Caco-2 (cell line): ENCODE measurements at regions not wholly inside any gene's neighbourhood (a gene's known extent, or its start where the extent isn't known, plus 50 kb on each side); places are given as distances from the start of the nearest gene placed in this dataset.

Source experiments
- BruUV-seq: library from RNA; stranded (reverse); fragments of 400-500 nt; replicated peaks from 2 replicates; lab custom pipeline; 2021; lab: Mats Ljungman, UMichigan
- CTCF ChIA-PET: fragments of 300-600 bp; sonication (Branson Sonifier 250); formaldehyde crosslinking; loops from one replicate; lab custom pipeline; 2022; ENCODE audit warnings: antibody characterized with exemption; lab: Charles Lee
- POLR2A ChIA-PET: fragments of 300-600 bp; sonication (Branson Sonifier 250); formaldehyde crosslinking; loops from one replicate; lab custom pipeline; 2022; ENCODE audit warnings: antibody characterized with exemption; lab: Charles Lee
- DNase-seq, 2 experiments: peaks; one replicate each; pipeline versions ENCODE4 v3.0.0 to v3.0.0-alpha.2; 2020 to 2022
- H3K27me3 ChIP-seq: replicated peaks from 2 replicates; pipeline ENCODE4 v1.6.0; 2011; ENCODE audit warnings: low read length; ENCODE audit not compliant: control insufficient read depth, insufficient read depth
- H3K36me3 ChIP-seq: 2 replicates; pipeline ENCODE4 v1.5.1; 2011; ENCODE audit warnings: low read length; ENCODE audit not compliant: control insufficient read depth, insufficient read depth
- H3K4me1 ChIP-seq: fragments of 250-450 bp; sonication (Bioruptor Pico); 2 replicates; pipeline ENCODE4 v1.5.1; 2020; ENCODE audit warnings: mild to moderate bottlenecking
- H3K4me3 ChIP-seq: 2 replicates; pipeline ENCODE4 v1.5.1; 2011; ENCODE audit warnings: low read depth, mild to moderate bottlenecking, control low read depth, low read length
- H3K9me3 ChIP-seq: fragments of 250-450 bp; sonication (Bioruptor Pico); 2 replicates; pipeline ENCODE4 v1.5.1; 2020; ENCODE audit warnings: mild to moderate bottlenecking, moderate library complexity
- H3K27ac Mint-ChIP-seq: one replicate; pipeline ENCODE4 v1.8.0; 2022; ENCODE audit warnings: mixed read lengths; ENCODE audit not compliant: unreplicated experiment
- H3K27me3 Mint-ChIP-seq: one replicate; pipeline ENCODE4 v1.8.0; 2022; ENCODE audit warnings: mixed read lengths; ENCODE audit not compliant: insufficient read depth, unreplicated experiment
- H3K36me3 Mint-ChIP-seq: one replicate; pipeline ENCODE4 v1.8.0; 2022; ENCODE audit warnings: mild to moderate bottlenecking, mixed read lengths; ENCODE audit not compliant: insufficient read depth, unreplicated experiment
- H3K4me1 Mint-ChIP-seq: one replicate; pipeline ENCODE4 v1.8.0; 2022; ENCODE audit warnings: low read depth, mixed read lengths; ENCODE audit not compliant: unreplicated experiment
- H3K4me3 Mint-ChIP-seq: one replicate; pipeline ENCODE4 v1.8.0; 2022; ENCODE audit warnings: mild to moderate bottlenecking, moderate library complexity, mixed read lengths; ENCODE audit not compliant: unreplicated experiment
- H3K9me3 Mint-ChIP-seq: one replicate; pipeline ENCODE4 v1.8.0; 2022; ENCODE audit warnings: mixed read lengths; ENCODE audit not compliant: unreplicated experiment
- intact Hi-C: fragments of 100-400 bp; cut with micrococcal nuclease; formaldehyde crosslinking; loops from one replicate; pipeline ENCODE4 v1.10.0; 2022; ENCODE audit not compliant: unreplicated experiment
- TF ChIP-seq, protein P1 (sequence below), 2 experiments: fragments of 200-600 bp in 1 of 2; IDR thresholded peaks; 1 replicate in 1 of 2; 2 replicates in 1 of 2; pipeline versions ENCODE4 v1.5.1 to v1.8.0; 2011 to 2022; ENCODE audit warnings: antibody characterized with exemption in 1 of 2, control low read depth in 1 of 2, inconsistent platforms in 1 of 2, low read depth in 1 of 2, low read length in 1 of 2, mild to moderate bottlenecking in 1 of 2, moderate library complexity in 1 of 2; ENCODE audit not compliant: insufficient read depth in 1 of 2, severe bottlenecking in 1 of 2, unreplicated experiment in 1 of 2

DNA sequence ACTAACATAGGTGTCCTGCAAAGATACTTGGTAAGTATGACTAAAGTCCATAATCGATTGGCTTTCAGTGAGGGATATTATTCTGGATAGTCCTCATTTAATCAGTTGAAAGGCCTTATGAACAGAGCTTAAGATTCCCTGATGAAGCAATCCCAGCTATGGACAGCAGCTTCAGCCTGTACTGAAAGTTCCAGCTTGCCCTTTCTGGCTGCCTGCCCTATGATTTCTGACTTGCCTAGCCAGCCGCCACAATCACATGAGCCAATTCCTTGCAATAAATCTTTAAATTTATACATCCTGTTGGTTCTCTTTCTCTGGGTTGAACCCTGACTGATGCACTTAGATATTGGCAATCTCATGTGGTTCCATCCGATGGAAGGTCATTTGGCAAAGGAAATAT lies 759.0 kb upstream of the API5 start:
- ChIA-PET POLR2A (no interaction called here), CTCF (no interaction called here)
- intact Hi-C loops = no loop called here
- H3K4me1 ChIP-seq = no peaks in the 10 kb centered on the region
- peaks cover 4% of the 10 kb centered on the region for H3K27me3 Mint-ChIP-seq
- no TSS peak for BruUV-seq
- H3K9me3 Mint-ChIP-seq = no peaks in the 10 kb centered on the region
- no peak for DNase-seq
- TF ChIP-seq, protein P1, sequence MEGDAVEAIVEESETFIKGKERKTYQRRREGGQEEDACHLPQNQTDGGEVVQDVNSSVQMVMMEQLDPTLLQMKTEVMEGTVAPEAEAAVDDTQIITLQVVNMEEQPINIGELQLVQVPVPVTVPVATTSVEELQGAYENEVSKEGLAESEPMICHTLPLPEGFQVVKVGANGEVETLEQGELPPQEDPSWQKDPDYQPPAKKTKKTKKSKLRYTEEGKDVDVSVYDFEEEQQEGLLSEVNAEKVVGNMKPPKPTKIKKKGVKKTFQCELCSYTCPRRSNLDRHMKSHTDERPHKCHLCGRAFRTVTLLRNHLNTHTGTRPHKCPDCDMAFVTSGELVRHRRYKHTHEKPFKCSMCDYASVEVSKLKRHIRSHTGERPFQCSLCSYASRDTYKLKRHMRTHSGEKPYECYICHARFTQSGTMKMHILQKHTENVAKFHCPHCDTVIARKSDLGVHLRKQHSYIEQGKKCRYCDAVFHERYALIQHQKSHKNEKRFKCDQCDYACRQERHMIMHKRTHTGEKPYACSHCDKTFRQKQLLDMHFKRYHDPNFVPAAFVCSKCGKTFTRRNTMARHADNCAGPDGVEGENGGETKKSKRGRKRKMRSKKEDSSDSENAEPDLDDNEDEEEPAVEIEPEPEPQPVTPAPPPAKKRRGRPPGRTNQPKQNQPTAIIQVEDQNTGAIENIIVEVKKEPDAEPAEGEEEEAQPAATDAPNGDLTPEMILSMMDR (IDR thresholded peaks at IDR 0.05; ENCODE audit: insufficient read depth in 1 of 2, low read depth in 1 of 2, low read length in 1 of 2, severe bottlenecking in 1 of 2, unreplicated experiment in 1 of 2) = no peak
- H3K4me1 Mint-ChIP-seq = no peaks in the 10 kb centered on the region
- H3K4me3 ChIP-seq = no peak overlapping the region
- no peaks in the 10 kb centered on the region for H3K36me3 Mint-ChIP-seq
- no peak overlapping the region for H3K27ac Mint-ChIP-seq
- H3K4me3 Mint-ChIP-seq = no peak overlapping the region
- no peaks in the 10 kb centered on the region for H3K36me3 ChIP-seq
- H3K27me3 ChIP-seq = no peaks in the 10 kb centered on the region
- no peaks in the 10 kb centered on the region; the same call in 1 of the 2 replicates for H3K9me3 ChIP-seq

DNA sequence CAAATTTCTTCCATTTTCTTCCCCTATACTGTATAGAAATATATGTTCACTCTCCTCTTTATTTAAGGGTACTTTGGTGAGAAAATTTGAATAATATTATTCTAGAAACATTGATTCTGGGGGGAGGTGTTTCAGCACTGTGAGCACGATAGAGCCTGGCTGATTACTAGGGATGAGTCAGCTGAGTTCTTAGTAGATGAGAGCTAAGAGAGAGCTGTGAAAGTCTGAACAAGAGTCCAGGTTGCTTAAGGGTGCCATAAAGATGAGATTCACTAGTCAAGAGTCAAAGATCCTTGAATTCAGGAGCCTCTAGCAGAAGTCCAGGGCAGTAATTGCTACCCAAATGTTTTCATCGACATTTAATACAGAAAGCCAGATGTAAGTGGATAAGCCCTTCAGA lies 756.6 kb upstream of the API5 start:
- no peaks in the 10 kb centered on the region for H3K9me3 Mint-ChIP-seq
- H3K4me1 ChIP-seq = no peaks in the 10 kb centered on the region
- peaks cover 4% of the 10 kb centered on the region for H3K27me3 Mint-ChIP-seq
- BruUV-seq = no TSS peak
- H3K9me3 ChIP-seq = no peaks in the 10 kb centered on the region; the same call in 1 of the 2 replicates
- H3K27ac Mint-ChIP-seq = no peak overlapping the region
- POLR2A ChIA-PET = no interaction called here
- intact Hi-C loops = no loop called here
- CTCF ChIA-PET = no interaction called here
- no peak overlapping the region for H3K4me3 Mint-ChIP-seq
- TF ChIP-seq, protein P1 (IDR thresholded peaks at IDR 0.05; ENCODE audit: insufficient read depth in 1 of 2, low read depth in 1 of 2, low read length in 1 of 2, severe bottlenecking in 1 of 2, unreplicated experiment in 1 of 2) = no peak
- no peak overlapping the region for H3K4me3 ChIP-seq
- DNase-seq = no peak
- H3K27me3 ChIP-seq = no peaks in the 10 kb centered on the region
- no peaks in the 10 kb centered on the region for H3K4me1 Mint-ChIP-seq
- H3K36me3 Mint-ChIP-seq = no peaks in the 10 kb centered on the region
- H3K36me3 ChIP-seq = no peaks in the 10 kb centered on the region

DNA sequence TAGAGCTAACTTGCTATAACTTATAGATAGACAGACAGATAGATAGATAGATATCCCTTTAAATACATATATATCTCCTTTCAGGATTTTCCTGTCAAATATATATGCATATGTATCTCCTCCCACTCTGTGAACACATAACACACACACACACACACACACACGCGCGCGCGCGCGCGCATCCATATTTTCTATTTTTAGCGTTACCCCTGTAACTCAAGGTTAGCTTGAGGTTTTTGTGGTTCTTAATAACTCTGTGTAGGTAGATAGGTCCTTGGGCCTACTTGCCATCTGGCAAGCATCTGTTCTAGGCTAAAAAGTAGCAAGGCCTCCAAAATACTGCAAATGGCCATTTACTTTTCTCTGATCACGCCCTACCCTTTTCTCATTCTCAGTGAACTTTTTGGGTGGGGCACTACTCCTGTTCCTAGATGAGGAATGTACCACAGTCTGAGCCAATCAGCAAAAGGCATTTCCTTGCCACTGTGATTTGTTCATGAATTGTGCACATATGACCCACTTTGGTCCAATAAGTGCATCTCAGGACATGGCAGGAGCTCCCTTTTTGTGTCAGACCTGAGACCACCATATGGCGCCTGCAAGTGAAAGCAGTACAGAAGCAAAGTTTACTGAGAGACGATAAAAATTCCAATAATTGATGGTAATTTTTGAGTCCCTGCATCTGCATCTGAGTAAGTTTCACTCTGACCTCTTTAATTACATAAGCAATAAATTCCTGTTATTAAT lies 740.5 kb upstream of the API5 start:
- no peak overlapping the region for H3K27ac Mint-ChIP-seq
- H3K36me3 Mint-ChIP-seq = no peaks in the 10 kb centered on the region

More for the DNA sequence above, 740.5 kb upstream of the API5 start:
- no peak for DNase-seq
- H3K27me3 ChIP-seq = no peaks in the 10 kb centered on the region
- H3K4me3 ChIP-seq = no peak overlapping the region
- Mint-ChIP-seq H3K9me3 (no peaks in the 10 kb centered on the region), H3K4me1 (no peaks in the 10 kb centered on the region), H3K27me3 (no peaks in the 10 kb centered on the region), H3K4me3 (no peak overlapping the region)
- TF ChIP-seq, protein P1 (IDR thresholded peaks at IDR 0.05; ENCODE audit: insufficient read depth in 1 of 2, low read depth in 1 of 2, low read length in 1 of 2, severe bottlenecking in 1 of 2, unreplicated experiment in 1 of 2) = no peak
- intact Hi-C loops = no loop called here
- no peaks in the 10 kb centered on the region for H3K4me1 ChIP-seq
- H3K36me3 ChIP-seq = no peaks in the 10 kb centered on the region
- POLR2A ChIA-PET = no interaction called here
- CTCF ChIA-PET = no interaction called here
- BruUV-seq = no TSS peak
- no peaks in the 10 kb centered on the region for H3K9me3 ChIP-seq
